Left ventricle myocardium superior (tissue), 1 donor: ENCODE measurements at regions not wholly inside any gene's neighbourhood (a gene's known extent, or its start where the extent isn't known, plus 50 kb on each side); places are given as distances from the start of the nearest gene placed in this dataset.

Experiments
- ATAC-seq: fragments of 200-7000 bp; cut with Tn5 transposase; one replicate; pipeline ENCODE4 v1.9.1; 2020; ENCODE audit warnings: mild to moderate bottlenecking, moderate library complexity
- DNase-seq: peaks from one replicate; pipeline ENCODE4 v3.0.0-alpha.2; 2020
- intact Hi-C: fragments of 100-400 bp; cut with micrococcal nuclease; formaldehyde crosslinking; loops from one replicate; pipeline ENCODE4 v1.11.0; 2022
- donor health status: DM: no; HTN: yes; CAD: no; lungs with severe emphysema.

DNA sequence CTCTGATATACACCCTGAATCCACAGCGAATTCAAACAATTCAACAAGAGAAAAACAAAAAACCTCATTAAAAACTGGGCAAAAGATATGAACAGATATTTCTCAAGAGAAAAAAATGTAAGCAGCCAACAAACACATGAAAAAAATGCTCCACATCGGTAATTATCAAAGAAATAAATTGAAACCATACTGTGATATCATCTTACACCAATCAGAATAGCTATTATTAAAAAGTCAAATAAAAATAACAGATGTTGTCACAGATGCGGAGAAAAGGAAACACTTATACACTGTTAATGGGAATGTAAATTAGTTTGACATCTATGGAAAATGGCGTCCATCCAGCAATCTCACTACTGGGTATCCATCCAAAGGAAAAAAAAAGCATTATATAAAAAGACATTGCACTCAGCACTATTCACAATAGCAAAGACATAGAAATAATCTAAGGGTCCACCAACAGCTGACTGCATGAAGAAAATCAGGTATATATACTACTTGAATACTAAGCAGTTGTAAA is 1495.0 kb upstream of the PCDH20 start:
- no peak for DNase-seq
- ATAC-seq, result no peak
- intact Hi-C loops, result no loop called here

DNA sequence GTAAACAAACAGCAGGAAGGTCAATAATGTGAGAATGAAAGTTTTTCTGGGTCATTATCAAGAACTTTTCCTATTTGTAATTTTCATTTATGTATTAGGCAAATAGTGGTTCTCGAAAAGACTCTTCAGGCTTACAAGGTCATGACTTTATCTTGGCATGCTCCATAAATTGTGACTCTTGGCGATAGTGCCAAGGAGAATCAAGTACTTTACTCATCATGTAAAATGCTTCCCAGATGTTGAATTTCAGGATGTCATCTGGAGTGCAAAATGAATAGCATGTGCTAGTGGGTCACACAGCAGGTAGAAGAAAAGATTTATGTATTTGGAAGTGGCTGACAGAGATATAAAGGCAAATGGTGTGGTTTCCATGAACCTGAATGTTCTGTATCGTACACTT is 1492.7 kb upstream of the PCDH20 start:
- ATAC-seq (no peak), DNase-seq (no peak)
- intact Hi-C loops, result no loop called here

DNA sequence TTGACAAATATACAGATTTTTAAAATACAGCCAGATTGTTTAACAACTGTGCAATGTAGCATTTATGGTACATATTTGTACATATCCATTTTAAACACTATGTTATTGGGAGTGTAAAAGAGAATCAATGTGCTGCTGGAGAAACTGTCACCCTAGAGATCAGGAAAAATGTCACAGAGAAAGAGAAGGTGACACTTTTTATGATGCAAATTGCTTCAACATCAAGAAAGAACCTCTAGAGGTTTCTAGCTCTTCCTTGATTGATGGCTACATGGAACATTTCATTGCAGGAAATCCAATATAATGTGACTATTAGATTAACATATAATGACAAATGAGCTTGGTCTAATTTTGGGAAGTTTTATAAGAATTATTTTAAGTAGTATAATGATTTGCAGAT is 1491.2 kb upstream of the PCDH20 start:
- intact Hi-C loops, result no loop called here
- ATAC-seq, result no peak
- no peak for DNase-seq

DNA sequence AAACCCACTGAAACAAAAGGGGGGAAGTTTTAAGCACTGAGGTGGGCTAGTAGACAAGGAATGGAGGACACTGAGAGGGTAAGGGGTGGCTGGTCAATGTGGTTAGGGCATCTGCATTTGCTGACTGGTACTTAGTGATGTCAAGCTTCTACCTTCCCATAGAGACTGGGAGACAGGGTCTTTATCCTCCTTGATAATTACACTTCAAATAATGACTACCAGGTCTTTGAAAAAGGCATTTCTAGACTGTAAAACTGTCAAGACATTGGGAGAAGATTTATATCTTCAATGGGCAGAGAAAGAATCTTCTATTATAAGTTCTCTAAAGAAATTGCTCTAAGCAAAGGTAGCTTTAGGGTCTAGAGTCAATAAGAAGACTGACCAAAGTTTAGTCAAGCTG is 1490.8 kb upstream of the PCDH20 start:
- DNase-seq, result no peak
- ATAC-seq, result no peak
- intact Hi-C loops, result no loop called here

DNA sequence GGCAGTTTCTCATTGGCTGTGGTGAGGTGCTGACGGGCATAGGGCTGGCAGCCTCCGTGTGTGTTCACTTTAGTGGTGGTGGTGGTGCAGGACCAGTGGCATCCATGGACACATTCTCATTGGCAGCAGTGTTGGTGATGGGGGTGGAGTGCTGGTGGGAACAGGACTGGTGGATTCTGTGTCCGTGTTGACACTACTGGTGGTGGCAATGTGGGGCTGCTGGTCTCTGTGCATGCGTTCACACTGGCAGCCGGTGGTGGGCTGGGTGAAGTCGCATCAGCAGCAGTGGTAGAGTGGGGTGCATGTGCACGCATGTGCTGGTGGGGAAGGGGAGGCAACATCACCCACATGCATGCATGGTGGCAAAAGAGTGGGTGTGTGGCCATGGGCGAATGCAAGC is 1471.4 kb upstream of the PCDH20 start:
- DNase-seq (peak; percentile 12), ATAC-seq (no peak)
- intact Hi-C loops, result no loop called here

DNA sequence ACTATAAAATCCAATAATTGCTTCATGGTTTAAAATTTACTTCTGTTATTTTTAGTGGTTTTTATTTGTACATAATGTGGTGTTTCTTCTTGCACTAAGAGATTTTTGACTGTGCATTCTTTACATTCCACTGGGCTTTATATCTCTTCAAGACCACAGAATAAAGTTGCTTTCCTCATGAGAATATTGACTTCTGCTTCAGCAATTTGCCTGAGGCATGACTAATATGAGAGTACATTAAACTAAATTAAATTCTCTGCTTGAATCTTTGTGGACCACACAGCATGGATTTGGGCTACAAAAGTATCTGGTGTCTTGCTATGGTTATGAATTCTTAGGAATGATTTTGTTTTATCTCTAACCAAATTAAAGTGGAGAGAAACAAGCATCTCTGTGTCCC is 1463.4 kb upstream of the PCDH20 start:
- ATAC-seq, result no peak
- intact Hi-C loops, result no loop called here
- DNase-seq, result no peak

DNA sequence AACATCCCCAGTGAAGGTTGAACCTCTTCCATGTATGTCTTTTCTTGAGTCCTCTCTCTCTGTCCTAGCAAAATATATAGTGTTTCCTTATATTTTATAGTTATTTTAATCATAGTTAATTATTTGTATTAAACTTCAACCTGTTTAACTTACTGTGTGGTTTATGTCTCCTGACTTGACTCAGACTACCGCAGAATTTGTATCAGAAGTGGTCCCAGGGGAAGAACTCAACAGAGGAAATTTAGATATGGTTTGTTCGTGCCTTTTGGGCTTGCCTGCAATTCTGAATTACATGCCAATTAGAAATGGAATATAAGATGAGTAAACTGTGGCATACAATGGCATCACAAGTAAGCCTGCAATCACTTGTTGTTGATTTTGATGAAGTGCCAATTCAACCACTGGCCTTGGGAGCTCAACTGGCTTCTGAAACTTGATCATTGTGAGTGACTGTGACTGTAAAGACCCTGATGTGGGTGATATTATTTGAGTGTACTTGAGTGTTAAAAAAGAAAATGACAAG is 1459.5 kb upstream of the PCDH20 start:
- ATAC-seq (no peak), DNase-seq (no peak)

DNA sequence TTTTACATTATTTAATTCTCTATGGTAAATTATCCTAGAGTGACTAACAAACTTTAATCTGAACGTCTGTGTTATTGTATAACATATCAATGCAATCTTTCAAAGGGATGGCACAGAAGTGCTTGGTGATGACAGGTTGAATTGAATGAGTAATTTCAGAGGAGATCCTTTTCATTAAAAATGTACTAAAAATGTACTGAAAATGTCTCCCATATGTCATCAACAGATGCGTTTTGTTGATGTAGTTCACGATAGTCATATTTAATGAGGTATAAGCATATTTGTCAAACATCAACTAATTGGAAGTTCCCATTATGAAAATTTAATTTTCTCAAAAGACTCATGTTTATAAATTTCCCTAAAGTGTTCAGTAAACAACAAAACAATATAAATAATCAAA is 1434.7 kb upstream of the PCDH20 start:
- intact Hi-C loops, result no loop called here
- DNase-seq, result no peak
- no peak for ATAC-seq

More for the DNA sequence above, 1459.5 kb upstream of the PCDH20 start:
- intact Hi-C loops, result no loop called here

DNA sequence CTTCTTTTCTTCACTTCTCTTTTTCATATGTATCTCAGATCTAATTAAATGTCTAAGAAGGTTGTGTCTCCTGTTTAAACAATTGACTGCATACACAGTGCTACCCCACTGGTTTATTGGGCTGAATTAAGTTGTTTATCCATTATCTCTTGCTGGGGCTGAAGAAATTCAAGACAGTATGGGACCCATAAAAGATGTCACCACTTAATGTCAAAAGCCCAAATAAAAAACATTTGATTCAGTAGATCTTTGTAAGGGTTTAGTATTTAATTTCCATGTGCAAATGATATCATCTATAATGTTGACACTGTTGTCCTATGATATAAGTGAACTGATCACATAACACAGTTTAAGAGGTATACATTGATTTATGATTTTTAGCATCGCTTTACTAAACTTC is 1431.9 kb upstream of the PCDH20 start:
- ATAC-seq (no peak), DNase-seq (no peak)
- intact Hi-C loops, result no loop called here

DNA sequence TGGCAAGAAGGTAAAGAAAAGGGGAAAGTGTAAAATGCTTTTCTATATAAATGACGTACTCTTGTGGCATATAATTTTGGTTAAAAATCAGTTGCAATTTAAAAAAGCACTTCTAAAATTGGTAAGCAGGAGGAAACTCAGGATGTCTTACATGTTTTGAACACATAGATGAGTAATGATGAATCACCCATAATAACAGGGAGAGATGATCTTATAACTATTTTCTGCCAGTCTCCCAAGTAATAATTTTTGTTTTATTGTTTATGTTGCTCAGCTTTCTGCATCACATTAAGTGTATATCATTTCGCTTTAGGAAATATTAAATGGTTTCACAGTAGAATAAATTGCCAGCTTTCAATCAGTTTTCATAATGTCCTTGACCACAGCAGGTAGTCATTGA is 1430.7 kb upstream of the PCDH20 start:
- DNase-seq (no peak), ATAC-seq (no peak)
- intact Hi-C loops, result no loop called here

DNA sequence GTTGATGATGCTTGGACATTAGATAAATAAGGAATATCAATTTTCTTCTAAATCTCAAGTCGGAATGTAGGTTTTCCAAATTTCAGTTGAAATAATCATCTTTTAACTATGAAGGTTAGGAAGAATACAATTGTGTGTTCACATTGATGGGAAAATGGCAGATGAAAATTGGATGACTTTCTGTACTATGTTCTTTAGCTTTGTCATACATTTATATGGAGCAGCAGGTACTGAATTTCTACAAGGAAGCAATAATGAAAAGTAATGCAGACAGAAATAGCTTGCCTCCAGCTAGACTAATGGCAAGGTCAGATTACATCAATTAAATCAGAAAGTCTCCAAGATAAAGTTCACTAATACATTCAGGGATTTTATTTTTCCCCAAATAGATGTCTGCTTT is 1423.7 kb upstream of the PCDH20 start:
- ATAC-seq (no peak), DNase-seq (no peak)
- intact Hi-C loops, result no loop called here

DNA sequence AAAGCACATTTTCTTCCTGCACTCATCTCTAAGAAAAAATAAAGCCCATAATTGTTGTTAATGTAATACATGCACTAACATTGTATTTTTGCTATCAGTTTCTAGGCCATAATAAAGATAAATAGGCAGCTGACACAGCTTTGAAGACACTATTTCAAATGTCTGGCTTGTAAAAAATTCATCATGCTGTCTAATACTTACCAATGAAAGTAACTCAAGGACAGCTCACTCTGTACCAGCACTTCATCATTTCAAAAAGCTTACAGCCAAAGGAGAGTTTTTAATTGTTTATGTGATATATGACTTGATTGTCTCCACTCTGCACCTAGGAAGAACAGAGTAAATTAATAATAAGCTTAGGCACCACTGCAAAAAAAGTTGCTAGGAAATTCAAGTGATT is 1423.3 kb upstream of the PCDH20 start:
- intact Hi-C loops, result no loop called here
- ATAC-seq (no peak), DNase-seq (no peak)

DNA sequence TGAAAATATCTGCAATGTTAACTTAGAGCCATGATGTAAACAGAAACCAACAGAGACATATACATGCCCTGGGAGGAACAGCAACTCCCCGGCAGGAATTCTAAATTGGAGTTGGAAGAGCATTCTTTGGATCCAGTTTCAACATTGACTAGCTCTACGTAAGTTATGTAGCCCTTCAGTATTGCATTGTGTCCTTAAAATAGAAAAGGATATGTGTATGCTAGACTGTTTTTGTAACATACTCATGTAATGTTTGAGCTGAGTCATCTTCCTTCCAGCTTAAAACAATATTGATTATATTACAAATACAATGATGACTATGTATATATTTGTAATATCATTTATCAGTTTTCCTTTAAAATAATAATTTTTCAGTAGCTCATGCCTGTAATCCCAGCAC is 1422.2 kb upstream of the PCDH20 start:
- intact Hi-C loops, result no loop called here
- ATAC-seq, result no peak
- no peak for DNase-seq

DNA sequence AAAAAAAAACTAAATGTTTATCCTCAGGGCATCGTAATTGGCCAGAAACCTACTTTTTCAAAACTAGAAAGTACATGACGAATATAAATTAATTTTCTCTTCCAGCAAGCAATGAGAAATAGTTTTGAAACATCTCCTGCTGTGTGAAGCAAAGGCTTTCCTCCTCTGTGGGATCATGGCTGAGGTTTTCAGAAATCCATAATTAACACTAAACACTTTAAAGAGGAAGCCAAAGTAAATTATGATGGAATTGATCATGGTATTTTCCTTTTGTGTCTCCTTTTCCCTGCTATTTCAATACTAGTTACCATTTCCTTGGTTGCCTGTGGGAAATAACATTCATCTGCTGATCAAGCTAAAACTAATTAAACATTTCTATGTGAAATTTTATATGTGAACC is 1413.8 kb upstream of the PCDH20 start:
- DNase-seq, result no peak
- intact Hi-C loops, result no loop called here
- no peak for ATAC-seq

DNA sequence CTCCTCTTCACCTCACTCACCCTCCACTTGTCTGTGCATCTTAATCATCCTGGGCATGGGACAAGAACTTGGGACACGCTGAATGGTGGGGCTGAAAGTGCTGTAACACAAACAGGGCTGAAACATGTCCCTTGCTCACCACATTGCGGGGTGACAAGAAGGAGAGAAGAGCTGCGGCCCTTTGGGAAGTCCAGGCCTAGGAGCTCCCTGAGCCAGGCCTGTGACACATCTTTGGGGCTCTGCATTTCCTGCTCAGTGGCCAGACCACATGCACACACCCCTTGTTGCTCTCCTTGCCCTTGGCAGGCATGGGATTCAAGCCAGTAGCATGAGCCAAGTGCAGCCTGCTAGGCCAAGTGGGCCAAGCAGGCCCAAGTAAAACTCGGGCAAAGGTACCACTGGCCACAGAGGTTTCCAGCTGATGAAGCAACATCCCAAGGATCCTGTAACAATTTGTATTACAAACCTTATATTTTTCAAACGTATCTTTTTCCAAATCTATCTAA is 1384.3 kb upstream of the PCDH20 start:
- intact Hi-C loops, result no loop called here
- ATAC-seq (no peak), DNase-seq (no peak)

DNA sequence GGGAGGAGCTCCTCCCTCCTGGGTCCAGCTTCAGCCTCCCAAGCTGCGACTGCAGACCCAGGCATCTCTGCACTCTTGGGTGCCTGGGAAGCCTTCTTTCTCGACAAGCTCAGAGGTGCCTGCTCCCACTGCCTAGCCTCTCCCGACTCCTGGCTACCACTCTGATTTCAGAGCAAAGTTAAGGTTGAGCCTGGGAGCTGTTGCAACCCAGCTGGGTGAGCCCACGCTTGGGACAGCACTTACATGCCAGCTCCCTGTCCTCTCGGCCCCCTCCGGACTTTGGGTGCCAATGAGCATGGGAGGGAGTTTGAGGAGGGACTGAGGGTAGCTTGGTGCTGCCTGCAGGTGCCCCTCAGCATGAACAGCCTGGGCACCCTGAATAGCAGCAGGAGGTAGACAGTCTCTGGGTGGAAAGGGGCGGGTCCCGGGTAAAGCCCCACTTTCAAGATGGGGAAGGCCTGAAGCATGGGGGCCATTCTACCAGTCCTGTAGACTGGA is 1383.4 kb upstream of the PCDH20 start:
- intact Hi-C loops, result no loop called here
- DNase-seq, result no peak
- no peak for ATAC-seq

DNA sequence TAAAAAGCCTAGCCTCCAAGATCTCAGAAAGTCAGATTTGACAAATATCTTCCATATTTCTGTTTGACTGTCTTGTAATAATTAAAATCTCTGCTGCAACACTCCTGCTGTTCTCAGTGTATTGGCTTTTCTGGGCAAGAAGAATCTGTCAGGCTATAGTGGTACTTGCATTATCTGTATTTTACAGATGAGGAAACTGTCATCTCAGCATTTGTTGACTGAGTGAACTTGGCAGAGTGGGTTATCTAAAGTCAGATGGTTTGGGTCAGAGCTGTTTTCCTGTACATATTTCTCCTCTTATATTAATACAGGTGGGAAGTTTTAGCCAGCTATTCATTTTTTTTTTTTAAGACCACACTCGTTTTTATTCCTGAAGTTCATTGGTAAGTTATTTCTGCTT is 1378.2 kb upstream of the PCDH20 start:
- intact Hi-C loops, result no loop called here
- no peak for DNase-seq
- no peak for ATAC-seq

DNA sequence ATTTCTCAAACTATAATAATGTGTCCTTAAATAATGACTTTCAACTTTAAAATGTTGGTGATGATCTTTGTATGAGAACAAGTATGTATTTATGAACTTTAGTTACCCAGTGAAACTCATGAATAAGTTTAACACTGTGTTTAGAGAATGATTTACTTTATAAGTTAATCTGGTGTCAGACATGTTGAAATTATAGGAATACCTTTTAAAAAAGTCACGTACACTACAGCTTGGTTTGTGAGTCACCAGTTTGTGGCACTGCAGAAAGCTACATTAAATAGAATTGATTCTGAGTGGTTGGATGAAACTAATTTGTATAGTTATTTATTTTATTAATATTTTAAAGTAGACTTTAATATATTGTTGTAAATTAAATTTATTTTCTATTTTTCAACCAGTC is 1366.2 kb upstream of the PCDH20 start:
- intact Hi-C loops, result no loop called here

DNA sequence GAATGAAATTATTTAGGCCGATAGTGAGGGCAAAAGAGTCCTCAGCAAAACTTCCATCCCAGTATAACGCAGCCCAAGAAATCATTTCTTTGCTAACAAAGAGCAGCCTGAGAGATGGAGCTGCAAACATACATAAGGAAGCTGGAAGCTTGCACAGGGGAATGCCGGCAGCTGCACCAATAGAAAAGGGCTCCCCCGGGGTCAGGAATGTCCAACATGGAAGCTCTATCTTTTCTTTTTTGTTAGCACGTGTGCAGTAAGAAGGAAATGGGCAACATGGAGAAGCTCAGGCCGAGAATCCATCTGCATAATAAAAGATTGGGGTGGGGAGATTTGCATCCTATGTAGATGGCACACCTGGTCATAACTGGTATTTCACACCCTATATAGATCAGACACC is 1363.5 kb upstream of the PCDH20 start:
- intact Hi-C loops, result no loop called here
- no peak for ATAC-seq

More for the DNA sequence above, 1366.2 kb upstream of the PCDH20 start:
- ATAC-seq (no peak), DNase-seq (no peak)

DNA sequence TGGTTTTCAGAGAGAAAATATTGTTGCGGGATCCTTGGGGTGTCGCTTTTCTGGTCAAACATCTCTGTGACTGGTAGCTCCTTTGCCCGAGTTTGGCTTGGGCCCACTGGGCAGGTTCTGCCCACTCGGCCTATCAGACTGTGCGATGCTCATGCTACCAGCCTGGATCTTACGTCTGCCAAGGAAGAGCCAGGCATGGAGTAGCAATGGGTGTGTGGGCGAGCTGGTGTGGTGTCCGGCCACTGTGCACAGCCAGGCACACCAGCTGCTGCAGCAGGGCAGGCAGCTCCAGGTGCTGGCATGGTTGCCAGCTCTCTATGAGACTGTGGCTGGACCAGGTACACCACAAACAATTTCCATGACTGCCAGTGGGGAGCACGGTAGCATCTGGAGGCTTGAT is 1351.8 kb upstream of the PCDH20 start:
- intact Hi-C loops, result no loop called here
- ATAC-seq (no peak), DNase-seq (no peak)

More for the DNA sequence above, 1363.5 kb upstream of the PCDH20 start:
- DNase-seq, result no peak

DNA sequence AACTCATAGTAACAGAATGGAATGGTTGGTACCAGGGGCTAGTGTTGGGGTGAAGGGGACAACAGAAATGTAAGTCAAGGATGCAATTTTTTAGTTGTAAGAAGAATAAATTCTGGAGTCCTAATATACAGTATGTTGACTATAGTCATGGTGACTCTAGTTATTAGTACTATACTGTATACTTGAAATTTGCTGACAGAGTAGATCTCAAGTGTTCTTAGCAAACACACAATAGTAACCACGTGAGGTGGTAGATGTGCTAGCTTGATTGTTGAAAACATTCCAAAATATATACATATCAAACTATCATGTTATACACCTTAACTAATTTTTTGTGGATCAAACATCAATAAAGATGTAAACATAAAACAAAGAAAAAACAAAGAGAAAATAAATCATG is 1345.1 kb upstream of the PCDH20 start:
- intact Hi-C loops, result no loop called here
- ATAC-seq, result no peak
- no peak for DNase-seq

DNA sequence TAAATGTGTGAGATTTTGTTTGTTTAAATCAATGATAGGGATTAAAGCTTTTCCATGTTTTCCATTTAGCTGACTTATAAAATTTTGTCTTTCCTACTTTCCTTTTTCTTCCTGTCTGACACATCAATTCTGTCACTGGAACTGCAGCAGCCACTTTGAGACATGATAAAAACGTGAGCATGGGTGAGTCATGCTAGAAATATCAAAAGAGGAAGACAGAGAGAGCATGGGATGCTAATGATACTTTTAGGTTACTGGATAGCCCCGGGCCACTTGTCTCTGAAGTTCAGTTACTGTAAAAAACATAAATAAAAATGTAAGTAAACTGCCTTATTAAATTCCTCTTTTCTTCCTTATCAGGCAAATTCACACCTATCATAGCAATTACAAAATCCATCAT is 1332.0 kb upstream of the PCDH20 start:
- DNase-seq, result no peak
- intact Hi-C loops, result no loop called here
- ATAC-seq, result no peak
